ENCODE measurements at regions not wholly inside any gene's neighbourhood (a gene's known extent, or its start where the extent isn't known, plus 50 kb on each side); places are given as distances from the start of the nearest gene placed in this dataset.

DNA sequence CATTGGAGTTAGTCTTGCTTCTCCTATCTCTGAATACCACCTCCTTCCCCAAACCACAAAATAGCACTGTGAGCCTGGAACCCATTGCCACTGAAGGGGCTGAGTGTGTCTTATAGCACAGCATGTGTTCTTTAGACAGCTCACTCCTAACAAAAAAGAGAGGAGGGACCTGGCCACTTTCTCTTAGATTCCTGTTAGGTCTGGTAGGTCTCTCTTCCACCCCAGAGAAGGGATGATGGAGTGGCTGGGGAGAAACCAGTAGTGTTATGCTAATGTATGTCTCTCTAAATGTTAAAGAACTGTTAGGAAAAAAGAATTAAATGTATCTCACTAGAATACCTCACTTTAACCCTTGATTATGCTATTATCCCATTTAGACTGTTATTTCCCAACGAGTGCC is 340.3 kb downstream of the EPHA7 start:
- TF ChIP-seq, protein P1, sequence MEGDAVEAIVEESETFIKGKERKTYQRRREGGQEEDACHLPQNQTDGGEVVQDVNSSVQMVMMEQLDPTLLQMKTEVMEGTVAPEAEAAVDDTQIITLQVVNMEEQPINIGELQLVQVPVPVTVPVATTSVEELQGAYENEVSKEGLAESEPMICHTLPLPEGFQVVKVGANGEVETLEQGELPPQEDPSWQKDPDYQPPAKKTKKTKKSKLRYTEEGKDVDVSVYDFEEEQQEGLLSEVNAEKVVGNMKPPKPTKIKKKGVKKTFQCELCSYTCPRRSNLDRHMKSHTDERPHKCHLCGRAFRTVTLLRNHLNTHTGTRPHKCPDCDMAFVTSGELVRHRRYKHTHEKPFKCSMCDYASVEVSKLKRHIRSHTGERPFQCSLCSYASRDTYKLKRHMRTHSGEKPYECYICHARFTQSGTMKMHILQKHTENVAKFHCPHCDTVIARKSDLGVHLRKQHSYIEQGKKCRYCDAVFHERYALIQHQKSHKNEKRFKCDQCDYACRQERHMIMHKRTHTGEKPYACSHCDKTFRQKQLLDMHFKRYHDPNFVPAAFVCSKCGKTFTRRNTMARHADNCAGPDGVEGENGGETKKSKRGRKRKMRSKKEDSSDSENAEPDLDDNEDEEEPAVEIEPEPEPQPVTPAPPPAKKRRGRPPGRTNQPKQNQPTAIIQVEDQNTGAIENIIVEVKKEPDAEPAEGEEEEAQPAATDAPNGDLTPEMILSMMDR (IDR thresholded peaks at IDR 0.05) = no peak
- TF ChIP-seq POLR2A (IDR thresholded peaks at IDR 0.05) = no peak
- Histone ChIP-seq H3K4me1 (no peaks in the 10 kb centered on the region), H3K9me3 (no peaks in the 10 kb centered on the region), H3K36me3 (no peaks in the 10 kb centered on the region), H3K27ac (no peak overlapping the region), H3K4me3 (no peak overlapping the region), H3K27me3 (no peaks in the 10 kb centered on the region)
- ATAC-seq (no peak), DNase-seq (no peak)
- intact Hi-C loops (cut with DNase I) = no loop called here
- 19% methylated on average over 1 of the region's 1 CpG for WGBS (ENCODE audit: insufficient coverage, low coverage, low lambda C conversion rate, missing lambda C conversion rate)

DNA sequence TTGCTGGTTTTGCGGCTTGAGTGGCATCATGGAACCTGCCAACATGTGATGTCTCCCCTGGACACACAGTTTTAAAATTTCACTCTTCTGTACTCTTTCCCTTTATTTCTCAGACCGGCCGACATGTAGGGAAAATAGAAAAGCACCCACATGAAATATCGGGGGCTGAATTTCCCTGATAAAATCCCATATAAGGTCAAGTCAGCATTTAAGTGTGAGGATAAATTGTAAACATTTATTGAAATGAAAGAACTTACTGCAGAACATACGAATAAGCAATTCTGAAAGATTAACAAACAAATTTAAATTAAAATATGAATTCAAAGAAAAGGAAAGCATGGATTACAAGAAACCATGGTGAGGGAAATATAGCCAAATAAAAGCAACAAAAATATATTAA is 345.5 kb downstream of the EPHA7 start:
- no peaks in the 10 kb centered on the region for H3K4me1 ChIP-seq
- no peak overlapping the region for H3K4me3 ChIP-seq
- ATAC-seq = no peak
- H3K9me3 ChIP-seq = no peaks in the 10 kb centered on the region
- 59% methylated on average over 5 of the region's 5 CpGs for WGBS (ENCODE audit: insufficient coverage, low coverage, low lambda C conversion rate, missing lambda C conversion rate)
- TF ChIP-seq, protein P1 (IDR thresholded peaks at IDR 0.05) = no peak
- TF ChIP-seq POLR2A (IDR thresholded peaks at IDR 0.05) = no peak
- DNase-seq = no peak
- H3K36me3 ChIP-seq = no peaks in the 10 kb centered on the region
- H3K27ac ChIP-seq = no peak overlapping the region
- intact Hi-C loops (cut with DNase I) = no loop called here
- H3K27me3 ChIP-seq = no peaks in the 10 kb centered on the region

DNA sequence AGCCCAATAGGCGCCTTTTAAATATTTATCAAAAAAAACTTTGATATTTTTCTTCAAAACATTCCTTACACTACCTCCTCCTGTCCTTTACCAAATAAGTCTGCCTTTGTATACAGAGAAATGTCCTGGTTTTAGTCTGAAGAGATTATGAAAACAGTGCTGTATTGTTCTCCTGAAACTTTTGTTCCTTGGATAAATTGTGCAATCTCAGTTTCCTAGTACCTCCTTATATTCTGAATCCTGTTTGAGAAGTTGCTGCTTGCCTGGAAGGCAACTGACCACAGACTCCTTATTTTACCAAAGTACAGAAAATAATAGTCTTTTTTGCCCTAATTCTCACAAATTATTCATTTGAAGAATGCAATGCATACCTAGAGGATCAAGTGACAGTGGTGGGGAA is 349.5 kb downstream of the EPHA7 start:
- 44% methylated on average over 1 of the region's 1 CpG for WGBS (ENCODE audit: insufficient coverage, low coverage, low lambda C conversion rate, missing lambda C conversion rate)
- ATAC-seq = no peak

GRCh38 chr6:93059911-93060310 is 359.4 kb downstream of the EPHA7 start:
- ATAC-seq = no peak
- Histone ChIP-seq H3K4me3 (no peak overlapping the region), H3K27ac (no peak overlapping the region), H3K36me3 (no peaks in the 10 kb centered on the region), H3K9me3 (no peaks in the 10 kb centered on the region), H3K27me3 (no peaks in the 10 kb centered on the region), H3K4me1 (no peaks in the 10 kb centered on the region)
- 38% methylated on average over 3 of the region's 3 CpGs for WGBS (ENCODE audit: insufficient coverage, low coverage, low lambda C conversion rate, missing lambda C conversion rate)
- no peak for DNase-seq
- no peak for TF ChIP-seq POLR2A (IDR thresholded peaks at IDR 0.05)
- TF ChIP-seq, protein P1 (IDR thresholded peaks at IDR 0.05) = no peak
- intact Hi-C loops (cut with DNase I) = no loop called here

More for the DNA sequence above, 349.5 kb downstream of the EPHA7 start:
- TF ChIP-seq POLR2A (IDR thresholded peaks at IDR 0.05) = no peak
- TF ChIP-seq, protein P1 (IDR thresholded peaks at IDR 0.05) = no peak
- DNase-seq = no peak
- Histone ChIP-seq H3K36me3 (no peaks in the 10 kb centered on the region), H3K4me1 (no peaks in the 10 kb centered on the region), H3K9me3 (no peaks in the 10 kb centered on the region), H3K27ac (no peak overlapping the region), H3K27me3 (no peaks in the 10 kb centered on the region), H3K4me3 (no peak overlapping the region)
- intact Hi-C loops (cut with DNase I) = no loop called here

DNA sequence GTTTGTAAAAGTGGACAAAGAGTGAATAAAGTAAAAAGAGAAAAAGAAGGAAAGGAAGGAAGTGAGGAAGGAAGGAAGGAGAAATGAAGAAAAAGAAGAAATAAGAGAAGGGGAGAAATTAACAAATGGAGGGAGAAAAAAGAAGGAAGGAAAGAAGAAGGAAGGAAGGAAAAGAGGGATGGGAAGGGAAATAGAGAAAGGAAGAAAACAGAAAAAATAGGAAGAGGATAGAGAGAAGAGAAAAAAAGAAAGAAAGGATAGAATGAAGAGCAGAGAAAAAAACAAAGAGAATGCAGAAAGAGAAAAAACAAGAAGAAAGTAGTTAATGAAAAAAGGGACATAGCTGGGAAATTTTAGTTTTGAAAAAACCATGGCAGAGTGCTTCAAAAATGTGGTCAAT is 361.8 kb downstream of the EPHA7 start:
- DNase-seq (no peak), ATAC-seq (no peak)
- Histone ChIP-seq H3K27me3 (no peaks in the 10 kb centered on the region), H3K4me1 (no peaks in the 10 kb centered on the region), H3K27ac (no peak overlapping the region), H3K36me3 (no peaks in the 10 kb centered on the region), H3K4me3 (no peak overlapping the region), H3K9me3 (no peaks in the 10 kb centered on the region)
- intact Hi-C loops (cut with DNase I) = no loop called here
- no peak for TF ChIP-seq POLR2A (IDR thresholded peaks at IDR 0.05)
- TF ChIP-seq, protein P1 (IDR thresholded peaks at IDR 0.05) = no peak
